GM10266 (cell line): ENCODE measurements at regions not wholly inside any gene's neighbourhood (a gene's known extent, or its start where the extent isn't known, plus 50 kb on each side); places are given as distances from the start of the nearest gene placed in this dataset.

Experiments
- DNase-seq: peaks from one replicate; pipeline ENCODE4 v3.0.0; 2012; ENCODE audit errors: extremely low spot score
- CTCF ChIP-seq: IDR thresholded peaks from 2 replicates; pipeline ENCODE4 v1.5.1; 2012; ENCODE audit warnings: mild to moderate bottlenecking, low read depth; ENCODE audit not compliant: control insufficient read depth, insufficient read depth; ENCODE audit errors: missing control alignments

DNA sequence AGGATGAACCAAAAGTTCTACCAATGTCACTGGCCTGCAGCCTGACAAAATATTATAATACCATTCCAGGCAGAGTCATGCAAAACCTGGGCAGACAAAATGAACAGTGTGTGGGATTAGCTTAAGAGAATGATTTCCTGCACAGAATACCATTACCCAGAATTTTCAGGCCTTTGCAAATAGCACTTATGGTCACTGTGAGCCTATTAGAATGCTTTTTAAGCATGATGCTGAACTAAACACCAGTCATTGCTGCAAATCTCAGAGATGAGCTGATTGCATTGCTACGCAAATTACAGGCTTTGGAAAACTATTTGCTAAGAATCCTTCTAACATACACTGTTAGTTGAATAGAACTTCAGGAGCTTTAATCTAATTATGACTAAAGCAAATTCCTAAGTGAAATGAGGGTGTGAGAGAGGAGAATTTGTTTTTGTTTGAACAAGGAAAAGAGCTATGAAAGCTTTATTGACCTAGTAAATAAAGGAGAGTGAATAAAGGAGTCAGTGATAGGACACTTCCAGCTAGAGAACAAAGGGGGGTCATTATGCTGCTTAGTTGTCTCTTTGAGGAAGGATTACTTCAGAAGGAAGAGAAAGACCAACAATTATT lies 398.8 kb downstream of the HS3ST3B1 start:
- DNase-seq, result no peak
- TF ChIP-seq CTCF, result no peak

DNA sequence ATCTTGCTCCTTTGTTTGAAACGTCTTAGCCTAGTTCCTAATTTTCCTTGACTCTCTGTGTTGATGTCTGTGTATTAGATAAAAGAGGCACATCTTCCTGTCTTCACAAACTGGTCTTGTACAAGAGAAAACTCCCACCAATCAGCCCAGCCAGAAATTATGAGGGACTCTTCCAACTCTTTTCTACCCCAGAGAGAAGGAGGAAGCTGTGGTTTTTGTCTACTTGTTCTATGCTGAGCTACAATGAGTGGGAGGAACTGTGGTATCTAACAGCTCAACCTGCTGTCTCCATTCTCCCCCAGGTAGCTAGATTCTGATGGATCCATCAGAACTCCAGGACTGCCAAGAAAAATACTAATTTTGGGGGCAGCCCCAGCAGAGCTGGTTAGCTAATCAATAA lies 392.5 kb downstream of the HS3ST3B1 start:
- DNase-seq, result no peak

GRCh38 chr17:14690704-14691103 lies 389.8 kb downstream of the HS3ST3B1 start:
- no peak for TF ChIP-seq CTCF
- no peak for DNase-seq

More for the DNA sequence above, 392.5 kb downstream of the HS3ST3B1 start:
- no peak for TF ChIP-seq CTCF

DNA sequence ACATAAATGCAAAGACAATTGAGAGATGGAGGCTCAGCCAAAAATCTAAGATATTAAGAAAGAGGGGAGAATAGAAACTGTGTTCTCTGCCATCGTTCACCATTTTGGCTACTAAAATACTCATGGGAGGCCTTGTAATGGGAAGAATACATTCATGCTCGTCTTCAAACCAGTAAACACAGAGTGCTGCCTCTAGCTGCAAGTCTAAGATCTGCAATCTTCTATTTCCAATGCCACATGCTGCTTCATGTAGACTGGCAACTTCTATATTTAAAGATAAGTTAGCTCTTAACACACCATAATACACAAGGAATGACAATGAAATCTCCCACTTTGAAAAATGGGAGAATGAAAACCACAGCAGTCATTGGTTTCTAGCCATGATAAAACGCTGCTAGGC lies 387.3 kb downstream of the HS3ST3B1 start:
- TF ChIP-seq CTCF, result no peak
- no peak for DNase-seq

GRCh38 chr17:14672830-14673229 lies 371.9 kb downstream of the HS3ST3B1 start:
- DNase-seq, result no peak
- no peak for TF ChIP-seq CTCF

DNA sequence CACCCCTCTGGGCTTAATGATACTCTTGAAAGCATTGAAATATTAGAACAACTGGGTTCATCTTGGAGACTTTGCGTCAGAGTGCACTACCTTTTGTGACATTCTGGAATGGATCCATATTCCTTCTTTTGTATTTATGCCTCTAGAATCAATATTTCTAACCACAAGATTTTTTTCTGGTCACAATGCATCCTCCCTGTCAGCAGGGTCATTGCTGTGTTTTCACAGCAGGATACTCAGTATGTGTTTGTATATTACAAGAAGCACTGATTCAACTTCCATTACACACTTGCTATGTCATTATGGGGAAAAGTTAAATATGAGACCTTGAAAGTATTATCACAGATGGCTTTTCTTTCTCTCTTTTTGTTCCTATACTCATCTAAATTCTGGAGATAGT lies 370.0 kb downstream of the HS3ST3B1 start:
- no peak for DNase-seq
- TF ChIP-seq CTCF, result no peak

GRCh38 chr17:14664511-14664910 lies 363.6 kb downstream of the HS3ST3B1 start:
- DNase-seq, result no peak
- TF ChIP-seq CTCF, result no peak
